Activated gamma-delta T cell (primary cell): ENCODE measurements at regions not wholly inside any gene's neighbourhood (a gene's known extent, or its start where the extent isn't known, plus 50 kb on each side); places are given as distances from the start of the nearest gene placed in this dataset.

Experiments used
- DNase-seq: peaks from one replicate; lab custom pipeline; 2025; lab: John Stamatoyannopoulos, UW

GRCh38 chr5:125202353-125202752 lies 455.9 kb upstream of the ZNF608 start:
- no peak for DNase-seq

DNA sequence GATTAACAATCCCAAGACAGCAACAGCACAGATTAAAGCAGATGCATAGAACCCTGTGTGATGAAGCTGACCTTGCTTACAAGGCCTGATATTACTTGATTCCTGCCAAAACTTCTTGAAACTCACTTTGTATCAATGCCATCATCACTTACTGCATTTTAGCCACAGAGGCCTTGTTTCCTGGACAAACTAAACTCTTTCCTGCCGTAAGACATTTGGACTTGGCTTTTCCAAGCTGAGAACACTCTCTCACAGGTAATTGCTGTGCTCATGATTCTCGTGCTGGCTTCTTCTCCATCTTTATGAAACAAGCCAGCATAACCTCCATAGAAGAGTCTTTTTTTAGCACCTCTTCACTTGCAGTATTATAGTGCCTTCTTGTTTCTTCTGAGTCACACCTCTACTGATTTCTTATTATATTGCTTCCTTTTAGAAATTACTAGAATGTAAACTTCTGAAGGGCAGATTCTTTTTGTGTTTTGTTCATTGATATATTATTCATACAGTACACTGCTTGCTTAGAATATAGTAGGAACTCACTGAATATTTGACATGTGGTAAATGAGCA lies 456.5 kb upstream of the ZNF608 start:
- no peak for DNase-seq

- DNase-seq, result no peak
Observed at GRCh38 chr5:125203912-125204311, 457.5 kb upstream of the ZNF608 start.

DNA sequence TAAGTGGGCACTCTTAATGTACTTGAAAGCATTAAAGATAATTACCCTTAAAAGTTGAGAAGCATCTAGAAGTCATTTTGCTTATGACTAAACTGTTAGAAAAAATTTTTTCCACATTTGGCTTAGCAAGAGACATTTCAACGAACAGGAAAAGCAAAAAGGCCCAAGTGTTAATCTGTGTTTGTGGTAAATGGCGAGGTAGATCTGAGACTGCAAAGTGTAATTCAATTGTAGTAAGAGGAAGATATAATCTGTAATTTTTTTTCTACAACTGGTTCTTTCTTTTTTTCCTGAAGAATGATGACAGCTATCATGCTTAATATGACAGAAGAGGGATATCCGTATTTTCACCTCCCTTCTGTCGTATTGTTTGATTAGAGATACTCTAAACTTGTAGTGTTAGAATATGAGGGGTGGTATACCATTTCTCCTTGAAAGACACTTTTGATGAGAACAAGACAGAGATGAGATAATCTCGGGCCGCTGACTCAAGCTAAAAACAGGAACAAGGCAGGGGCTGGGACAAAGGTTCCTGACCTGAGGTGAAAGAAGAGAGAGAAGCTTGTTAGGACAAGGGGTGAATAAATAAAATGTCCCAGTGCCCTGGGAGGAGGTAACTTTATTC lies 459.3 kb upstream of the ZNF608 start:
- no peak for DNase-seq

GRCh38 chr5:125207856-125208255 lies 461.4 kb upstream of the ZNF608 start:
- no peak for DNase-seq

DNA sequence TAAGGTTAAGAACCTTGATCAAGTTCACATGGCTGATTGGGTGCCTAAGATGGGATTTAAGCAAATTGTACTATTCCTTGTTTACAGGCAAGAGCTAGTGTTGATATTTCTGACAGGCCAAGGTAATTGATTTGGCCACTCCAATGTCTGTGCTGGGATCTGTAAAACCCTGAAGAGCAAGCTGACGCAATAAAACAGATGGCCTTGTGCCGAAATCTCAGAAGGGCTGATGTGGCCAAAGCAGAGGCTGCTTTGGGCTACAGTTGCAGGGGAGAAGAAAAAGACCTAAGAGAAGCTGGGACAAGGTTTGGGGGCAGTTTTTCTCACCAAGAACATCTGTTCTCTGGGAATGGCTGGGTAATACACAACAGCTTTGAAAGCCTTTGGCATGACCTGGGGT lies 463.2 kb upstream of the ZNF608 start:
- no peak for DNase-seq

GRCh38 chr5:125210242-125210947 lies 464.0 kb upstream of the ZNF608 start:
- no peak for DNase-seq

DNA sequence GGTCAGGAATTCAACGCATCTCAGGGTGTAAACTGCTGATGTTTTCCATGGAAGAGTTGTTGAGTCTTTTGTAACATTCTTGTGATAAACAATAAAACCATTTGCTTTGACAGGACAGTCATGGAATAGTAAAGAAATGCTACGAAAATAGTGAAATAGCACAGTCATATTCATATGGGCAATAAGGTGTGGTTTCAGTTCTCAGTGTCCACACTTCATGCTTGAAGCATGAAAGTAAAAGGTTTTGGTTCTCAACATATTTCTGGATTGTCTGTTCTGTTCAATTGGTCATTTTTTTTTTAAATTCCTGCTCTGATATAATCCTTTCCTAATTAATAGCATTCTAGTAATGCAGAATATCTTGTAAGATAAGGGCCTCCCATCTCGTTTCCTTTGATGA lies 467.6 kb upstream of the ZNF608 start:
- DNase-seq, result no peak

GRCh38 chr5:125215593-125215992 lies 469.2 kb upstream of the ZNF608 start:
- DNase-seq, result no peak

GRCh38 chr5:125219710-125220109 lies 473.3 kb upstream of the ZNF608 start:
- no peak for DNase-seq

- DNase-seq, result no peak
Observed at GRCh38 chr5:125220284-125220683, 473.8 kb upstream of the ZNF608 start.

DNA sequence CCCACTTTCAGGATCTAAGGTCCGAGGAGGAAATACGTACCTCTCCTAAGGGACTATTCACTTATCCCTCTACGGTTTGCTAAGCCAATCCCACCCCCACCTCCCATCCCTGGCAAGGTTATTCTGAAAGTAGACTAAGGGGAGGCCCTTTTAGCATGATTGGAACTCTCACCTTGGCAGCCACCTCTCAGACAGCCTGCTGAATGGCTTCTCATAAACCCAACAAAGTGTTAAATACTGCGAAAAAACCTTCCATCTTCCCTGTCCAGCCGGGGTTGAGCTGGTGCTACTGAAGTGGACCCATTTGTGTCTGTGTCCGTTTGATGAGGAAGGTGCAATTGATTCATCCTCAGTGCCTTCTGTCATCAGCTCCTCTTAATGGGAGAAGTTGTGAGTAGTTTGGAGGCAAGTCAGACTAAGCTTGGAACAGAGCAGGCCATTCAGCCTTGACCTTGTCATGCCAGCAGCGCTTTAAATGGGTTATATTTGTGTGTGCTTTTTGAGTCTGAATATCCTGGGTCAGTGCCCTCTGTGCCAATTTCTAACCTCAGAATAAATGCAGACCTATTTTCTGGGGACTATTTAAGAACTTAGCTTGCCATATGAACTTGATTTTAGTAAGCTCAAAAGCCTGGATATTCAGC lies 476.3 kb upstream of the ZNF608 start:
- no peak for DNase-seq

- no peak for DNase-seq
Observed at GRCh38 chr5:125225424-125225823, 479.0 kb upstream of the ZNF608 start.

DNA sequence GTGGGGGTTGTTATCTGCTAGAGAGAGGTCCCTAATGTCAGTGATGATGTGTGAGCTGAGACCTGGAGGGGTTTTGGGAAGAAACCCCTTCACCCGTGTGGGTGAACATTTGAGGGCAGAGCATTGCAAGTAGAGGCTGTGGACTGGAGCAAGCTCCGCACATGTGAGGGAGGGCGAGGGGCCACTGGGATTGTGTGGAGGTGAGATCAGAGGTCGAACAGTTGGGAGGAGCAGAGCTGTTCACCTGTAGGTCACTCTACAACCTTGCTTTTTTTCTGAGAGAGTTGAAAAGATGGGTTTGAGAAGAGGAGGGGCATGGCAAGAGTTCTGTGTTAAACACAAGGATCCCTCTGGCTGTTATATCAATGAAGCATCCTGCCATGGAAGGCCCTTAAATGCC lies 480.4 kb upstream of the ZNF608 start:
- DNase-seq, result no peak

DNA sequence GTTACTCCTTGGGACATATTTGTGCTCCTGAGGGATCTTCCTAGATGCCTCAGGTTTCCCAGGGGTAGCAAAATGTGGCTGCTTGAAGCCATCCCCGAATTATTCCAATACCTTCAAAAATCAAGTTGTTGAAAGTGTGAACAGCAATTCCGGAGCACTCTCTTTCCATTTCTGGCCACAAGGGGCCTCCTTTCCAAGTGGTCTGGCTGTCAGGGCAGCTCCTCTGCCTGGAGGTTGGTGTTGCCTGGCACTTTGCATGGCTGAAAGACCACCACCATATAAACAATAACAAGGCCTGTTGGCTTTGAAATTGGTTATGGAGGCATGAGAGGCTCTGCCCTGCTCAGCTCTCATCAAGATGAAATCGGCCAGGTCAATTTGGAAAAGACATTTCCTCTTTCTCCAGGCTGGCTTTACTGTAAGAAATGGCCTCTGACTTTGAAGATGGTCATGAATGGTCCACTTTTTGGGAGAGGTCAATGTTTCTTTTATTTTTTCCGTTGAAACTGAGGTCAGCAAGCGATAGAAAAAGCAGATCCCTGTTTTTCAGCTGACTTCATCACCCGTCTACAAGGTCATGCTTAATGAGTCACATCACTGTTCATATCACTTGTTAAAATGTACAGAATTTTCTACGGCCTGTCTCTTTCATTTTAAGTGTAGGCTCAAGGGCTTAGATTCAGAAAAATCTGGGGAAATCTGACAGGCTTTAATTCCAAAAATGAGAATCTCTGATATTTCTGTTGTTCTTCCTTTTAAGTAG lies 481.1 kb upstream of the ZNF608 start:
- no peak for DNase-seq

DNA sequence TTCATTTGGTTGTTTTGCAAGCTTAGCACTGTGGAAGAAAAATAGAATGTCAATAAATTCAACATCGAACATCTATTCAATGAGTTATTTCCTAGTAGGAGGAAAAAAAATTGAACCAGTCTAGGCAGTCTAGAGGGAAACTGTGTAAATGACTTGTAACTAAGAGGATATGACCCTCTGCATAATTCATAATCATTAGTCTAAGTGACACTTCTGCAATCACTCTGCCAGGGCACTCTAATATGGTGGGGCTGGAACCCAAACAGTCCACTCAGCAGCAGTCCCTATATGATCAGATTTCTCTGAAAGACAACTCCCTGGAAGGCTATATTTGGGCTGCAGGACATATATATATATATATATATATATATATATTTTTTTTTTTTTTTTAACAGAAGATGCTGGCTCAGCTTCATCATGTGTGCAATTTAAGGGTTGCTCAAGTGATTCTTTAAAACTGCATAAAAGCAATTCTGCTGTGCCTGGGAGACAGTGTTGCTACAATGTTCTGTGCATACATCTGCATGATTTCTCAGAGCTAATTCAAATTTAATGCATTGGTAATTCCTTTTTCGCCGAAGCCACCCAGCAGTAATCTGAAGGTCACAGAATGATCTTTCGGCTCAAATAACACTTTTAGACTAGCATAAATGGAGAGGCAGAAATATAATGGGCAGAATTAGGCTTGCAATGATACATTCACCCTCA lies 482.1 kb upstream of the ZNF608 start:
- no peak for DNase-seq

- DNase-seq, result no peak
Observed at GRCh38 chr5:125229556-125229955, 483.1 kb upstream of the ZNF608 start.

GRCh38 chr5:125232779-125233230 lies 486.4 kb upstream of the ZNF608 start:
- no peak for DNase-seq

GRCh38 chr5:125233944-125234343 lies 487.5 kb upstream of the ZNF608 start:
- DNase-seq, result no peak

GRCh38 chr5:125236007-125236406 lies 489.6 kb upstream of the ZNF608 start:
- no peak for DNase-seq

DNA sequence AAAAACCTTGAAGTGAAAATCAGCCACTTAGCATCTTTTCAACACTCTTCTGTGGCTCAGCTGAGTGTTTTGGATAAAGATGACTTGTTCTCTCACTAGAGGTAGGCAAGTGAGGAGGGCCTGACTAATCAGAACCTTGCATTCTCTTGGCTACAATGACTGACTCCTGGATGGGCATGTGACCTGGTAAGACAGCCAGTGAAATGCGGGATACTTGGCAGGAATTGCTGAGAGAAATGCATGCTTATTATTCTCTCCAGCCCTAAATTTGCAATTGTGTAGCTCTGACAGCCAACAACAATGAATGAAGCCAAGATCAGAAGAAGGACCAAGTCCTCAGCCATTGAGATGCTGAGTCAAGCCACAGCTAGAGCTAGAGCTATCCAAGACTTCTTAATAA lies 490.5 kb upstream of the ZNF608 start:
- DNase-seq, result no peak

- DNase-seq, result no peak
Observed at GRCh38 chr5:125244531-125244930, 498.1 kb upstream of the ZNF608 start.
